ENCODE measurements at regions not wholly inside any gene's neighbourhood (a gene's known extent, or its start where the extent isn't known, plus 50 kb on each side); places are given as distances from the start of the nearest gene placed in this dataset.
"Not testable (repeated sequence)": the region's sequence is repeated elsewhere in the genome, so short reads cannot be mapped to it uniquely, and the experiment has no call there.

DNA sequence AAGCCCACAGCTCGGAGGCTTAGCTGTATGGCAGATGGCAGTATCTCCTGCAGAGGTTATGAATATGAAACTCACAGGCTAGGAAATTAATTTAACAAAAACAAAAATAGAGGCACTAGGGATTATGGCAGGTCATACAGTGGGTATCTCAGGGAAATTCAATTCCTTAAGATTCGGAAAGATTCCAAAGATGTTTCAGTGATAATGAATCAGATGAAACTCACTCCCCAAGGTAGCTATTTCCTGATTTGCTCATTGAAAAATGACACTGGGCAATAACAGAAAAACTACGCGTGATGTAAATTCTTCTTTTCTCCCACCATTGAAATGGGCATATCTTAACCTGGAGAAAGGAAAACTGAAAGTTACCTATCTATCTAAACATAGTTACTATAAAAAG is 414.1 kb downstream of the STK39 start:
- in situ Hi-C loops (cut with HindIII; ENCODE audit: low pct_unique_long_range_greater_than_20kb, low sequenced_read_pairs) = no loop called here
- DNase-seq (ENCODE audit: low read depth in 1 of 2, low spot score in 1 of 2) = no peak
- TF ChIP-seq JUND (IDR thresholded peaks at IDR 0.05; ENCODE audit: low read depth) = no peak

GRCh38 chr2:167832868-167833287 is 414.5 kb downstream of the STK39 start:
- in situ Hi-C loops (cut with HindIII; ENCODE audit: low pct_unique_long_range_greater_than_20kb, low sequenced_read_pairs) = no loop called here
- no peak for DNase-seq (ENCODE audit: low read depth in 1 of 2, low spot score in 1 of 2)
- TF ChIP-seq JUND (IDR thresholded peaks at IDR 0.05; ENCODE audit: low read depth) = no peak

DNA sequence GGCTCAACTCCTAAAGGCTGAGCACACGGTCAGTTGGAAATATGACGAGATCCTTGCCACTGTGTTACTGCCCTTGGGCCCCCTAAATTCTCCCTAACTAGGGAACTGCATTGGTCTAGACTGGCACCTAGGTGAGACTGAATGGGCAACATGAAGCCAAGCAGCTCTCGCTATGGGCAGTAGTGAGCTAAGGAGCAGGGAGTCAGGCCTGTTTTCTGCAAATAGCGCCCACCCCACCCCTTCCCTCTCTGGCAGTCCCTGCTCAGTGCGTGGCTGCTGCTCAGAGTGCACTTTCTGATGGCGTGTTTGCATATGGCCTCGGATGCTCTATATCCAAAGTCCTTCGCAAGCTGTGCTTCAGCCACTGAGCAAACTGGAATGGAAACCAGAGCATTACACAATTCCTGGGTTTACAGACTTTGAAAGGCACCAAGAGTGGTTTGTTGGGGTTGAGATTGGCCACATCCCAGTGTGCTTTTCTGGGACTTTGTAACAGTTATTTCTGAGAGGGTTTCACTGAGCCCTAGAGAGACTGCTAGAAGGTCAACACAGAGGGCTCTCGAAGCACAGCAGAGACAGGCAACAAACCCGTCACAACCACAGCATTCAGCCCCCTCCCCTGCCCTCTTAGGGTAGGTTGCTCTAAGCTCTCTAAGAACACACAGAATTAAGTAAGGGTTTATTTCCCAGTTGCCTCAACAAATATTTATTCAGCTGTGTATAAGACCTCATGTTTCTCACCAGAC is 419.9 kb downstream of the STK39 start:
- no peak for DNase-seq (ENCODE audit: low read depth in 1 of 2, low spot score in 1 of 2)
- no peak for TF ChIP-seq JUND (IDR thresholded peaks at IDR 0.05; ENCODE audit: low read depth)
- in situ Hi-C loops (cut with HindIII; ENCODE audit: low pct_unique_long_range_greater_than_20kb, low sequenced_read_pairs) = no loop called here

GRCh38 chr2:167826906-167827305 is 420.5 kb downstream of the STK39 start:
- no peak for TF ChIP-seq JUND (IDR thresholded peaks at IDR 0.05; ENCODE audit: low read depth)
- DNase-seq (ENCODE audit: low read depth in 1 of 2, low spot score in 1 of 2) = no peak
- in situ Hi-C loops (cut with HindIII; ENCODE audit: low pct_unique_long_range_greater_than_20kb, low sequenced_read_pairs) = no loop called here

DNA sequence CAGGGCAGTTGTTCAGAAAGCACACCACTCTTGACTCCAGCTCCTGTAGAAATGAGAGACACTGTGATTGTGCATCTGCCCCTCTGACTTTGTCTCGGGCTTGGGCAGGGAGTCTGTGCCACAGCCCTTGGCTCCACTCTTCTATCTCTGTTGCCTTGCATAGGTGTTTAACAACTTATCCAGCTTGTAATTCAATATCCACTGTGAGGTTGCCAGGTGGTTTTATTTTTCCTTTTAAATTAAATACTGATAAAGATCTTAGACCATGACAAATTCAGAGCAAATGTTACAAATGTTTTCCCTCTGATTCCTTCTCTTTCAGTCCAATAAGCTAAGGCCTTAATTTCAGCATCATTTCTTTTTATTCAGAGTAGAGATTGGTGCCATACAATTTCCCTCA is 421.7 kb downstream of the STK39 start:
- in situ Hi-C loops (cut with HindIII; ENCODE audit: low pct_unique_long_range_greater_than_20kb, low sequenced_read_pairs) = no loop called here
- TF ChIP-seq JUND (IDR thresholded peaks at IDR 0.05; ENCODE audit: low read depth) = no peak

GRCh38 chr2:167822690-167823465 is 424.5 kb downstream of the STK39 start:
- in situ Hi-C loops (cut with HindIII; ENCODE audit: low pct_unique_long_range_greater_than_20kb, low sequenced_read_pairs) = no loop called here
- no peak for TF ChIP-seq JUND (IDR thresholded peaks at IDR 0.05; ENCODE audit: low read depth)
- no peak for DNase-seq (ENCODE audit: low read depth in 1 of 2, low spot score in 1 of 2)

More for the DNA sequence above, 421.7 kb downstream of the STK39 start:
- no peak for DNase-seq (ENCODE audit: low read depth in 1 of 2, low spot score in 1 of 2)

DNA sequence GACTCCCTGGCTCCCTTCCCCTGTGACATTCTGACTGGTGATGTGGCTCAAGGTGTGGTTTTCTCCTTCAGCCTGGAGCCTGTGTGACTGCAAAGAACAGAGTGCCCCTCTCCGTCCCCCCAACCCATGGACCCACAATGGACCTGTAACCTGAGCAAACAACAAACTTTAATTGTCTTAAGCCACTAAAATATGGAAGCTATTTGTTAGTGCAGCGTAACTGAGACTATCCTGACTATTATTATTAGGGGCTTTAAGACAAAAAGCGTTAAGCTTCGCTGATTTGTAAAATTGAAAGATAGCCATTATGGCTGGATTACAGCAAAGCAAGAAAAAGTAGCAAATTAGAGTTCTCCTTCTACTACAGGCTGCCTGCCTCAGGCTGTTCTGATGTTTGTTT is 426.9 kb downstream of the STK39 start:
- in situ Hi-C loops (cut with HindIII; ENCODE audit: low pct_unique_long_range_greater_than_20kb, low sequenced_read_pairs) = no loop called here
- DNase-seq (ENCODE audit: low read depth in 1 of 2, low spot score in 1 of 2) = no peak
- TF ChIP-seq JUND (IDR thresholded peaks at IDR 0.05; ENCODE audit: low read depth) = no peak

DNA sequence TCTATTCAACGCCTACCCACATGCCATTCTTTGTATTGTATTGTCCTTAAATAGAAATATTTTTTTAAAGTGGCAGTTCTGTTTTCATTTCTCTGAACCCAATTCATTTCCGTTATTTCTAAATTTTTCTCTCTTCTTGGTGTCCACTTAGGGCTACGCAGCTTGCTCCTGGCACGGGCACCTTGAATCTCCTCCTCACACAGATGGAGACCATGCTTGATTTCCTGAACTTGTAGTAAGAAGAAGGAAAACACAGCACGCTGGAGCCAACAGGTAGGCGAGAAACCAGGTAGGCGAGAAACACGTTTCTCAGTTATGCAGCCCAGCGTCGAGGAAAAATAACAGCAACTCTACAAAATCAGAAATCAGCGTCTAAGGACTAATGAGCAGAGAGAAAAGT is 428.9 kb downstream of the STK39 start:
- in situ Hi-C loops (cut with HindIII; ENCODE audit: low pct_unique_long_range_greater_than_20kb, low sequenced_read_pairs) = no loop called here
- no peak for TF ChIP-seq JUND (IDR thresholded peaks at IDR 0.05; ENCODE audit: low read depth)
- no peak for DNase-seq (ENCODE audit: low read depth in 1 of 2, low spot score in 1 of 2)

- in situ Hi-C loops (cut with HindIII; ENCODE audit: low pct_unique_long_range_greater_than_20kb, low sequenced_read_pairs) = no loop called here
- no peak for DNase-seq (ENCODE audit: low read depth in 1 of 2, low spot score in 1 of 2)
- TF ChIP-seq JUND (IDR thresholded peaks at IDR 0.05; ENCODE audit: low read depth) = no peak
Observed at GRCh38 chr2:167817908-167818307, 429.5 kb downstream of the STK39 start.

- in situ Hi-C loops (cut with HindIII; ENCODE audit: low pct_unique_long_range_greater_than_20kb, low sequenced_read_pairs) = no loop called here
- TF ChIP-seq JUND (IDR thresholded peaks at IDR 0.05; ENCODE audit: low read depth) = no peak
- no peak for DNase-seq (ENCODE audit: low read depth in 1 of 2, low spot score in 1 of 2)
Observed at GRCh38 chr2:167817422-167817821, 430.0 kb downstream of the STK39 start.

GRCh38 chr2:167816874-167817290 is 430.5 kb downstream of the STK39 start:
- DNase-seq (ENCODE audit: low read depth in 1 of 2, low spot score in 1 of 2) = no peak
- in situ Hi-C loops (cut with HindIII; ENCODE audit: low pct_unique_long_range_greater_than_20kb, low sequenced_read_pairs) = no loop called here
- no peak for TF ChIP-seq JUND (IDR thresholded peaks at IDR 0.05; ENCODE audit: low read depth)

DNA sequence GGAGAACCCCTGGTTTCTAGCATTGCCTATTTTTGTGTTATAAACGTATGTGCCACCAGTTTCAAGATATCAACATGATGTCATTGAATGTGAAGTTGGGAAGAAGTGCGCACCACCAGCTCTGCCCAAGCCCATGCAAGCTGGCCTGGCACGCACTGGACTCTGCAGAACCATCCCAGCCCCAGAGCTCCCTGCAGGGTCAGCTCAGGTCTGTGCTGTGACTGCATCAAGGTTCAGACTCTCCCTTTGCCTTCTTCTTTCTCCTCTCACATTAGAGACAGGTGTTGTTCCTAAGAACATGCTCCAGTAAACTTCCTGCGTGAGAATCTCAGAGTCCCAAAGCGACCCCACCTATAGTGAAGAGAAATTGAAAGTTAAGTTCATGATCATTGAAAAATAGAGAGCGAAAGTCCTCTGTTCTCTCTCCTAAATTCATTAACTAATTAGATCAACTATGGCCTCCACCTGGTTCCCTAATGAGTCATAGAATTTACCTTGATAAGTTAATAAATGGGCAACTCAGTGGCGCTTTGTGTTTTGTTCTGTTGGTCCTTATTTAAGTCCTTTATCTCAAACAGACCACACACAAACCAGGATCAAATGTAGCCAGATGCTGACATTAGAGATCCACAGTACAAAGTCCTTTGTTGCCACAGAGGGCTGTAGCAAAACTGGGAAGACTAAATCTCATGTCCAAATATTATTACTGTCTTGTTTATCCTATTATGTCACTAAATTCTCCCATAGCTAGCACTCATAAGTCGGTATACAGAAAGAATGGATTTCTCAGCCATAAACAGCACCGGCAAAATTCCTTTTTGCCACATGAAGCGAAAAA is 432.3 kb downstream of the STK39 start:
- in situ Hi-C loops (cut with HindIII; ENCODE audit: low pct_unique_long_range_greater_than_20kb, low sequenced_read_pairs) = no loop called here
- no peak for TF ChIP-seq JUND (IDR thresholded peaks at IDR 0.05; ENCODE audit: low read depth)

DNA sequence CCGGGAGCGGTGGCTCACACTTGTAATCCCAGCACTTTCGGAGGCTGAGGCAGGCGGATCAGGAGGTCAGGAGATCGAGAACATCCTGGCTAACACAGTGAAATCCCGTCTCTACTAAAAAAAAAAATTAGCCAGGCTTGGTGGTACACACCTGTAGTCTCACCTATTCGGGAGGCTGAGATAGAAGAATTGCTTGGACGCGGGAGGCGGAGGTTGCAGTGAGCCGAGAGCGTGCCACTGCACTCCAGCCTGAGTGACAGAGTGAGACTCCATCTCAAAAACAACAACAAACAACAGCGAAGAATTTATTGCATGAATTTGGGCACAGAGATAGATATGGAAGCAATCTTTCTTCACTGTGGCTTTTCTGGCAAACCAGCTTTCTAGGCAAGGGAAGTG is 432.9 kb downstream of the STK39 start:
- in situ Hi-C loops (cut with HindIII; ENCODE audit: low pct_unique_long_range_greater_than_20kb, low sequenced_read_pairs); DNase-seq (ENCODE audit: low read depth in 1 of 2, low spot score in 1 of 2): not testable (repeated sequence)

More for the DNA sequence above, 432.3 kb downstream of the STK39 start:
- DNase-seq (ENCODE audit: low read depth in 1 of 2, low spot score in 1 of 2) = no peak

GRCh38 chr2:167809799-167810198 is 437.6 kb downstream of the STK39 start:
- in situ Hi-C loops (cut with HindIII; ENCODE audit: low pct_unique_long_range_greater_than_20kb, low sequenced_read_pairs); DNase-seq (ENCODE audit: low read depth in 1 of 2, low spot score in 1 of 2): not testable (repeated sequence)
